ENCODE measurements at regions not wholly inside any gene's neighbourhood (a gene's known extent, or its start where the extent isn't known, plus 50 kb on each side); places are given as distances from the start of the nearest gene placed in this dataset.

DNA sequence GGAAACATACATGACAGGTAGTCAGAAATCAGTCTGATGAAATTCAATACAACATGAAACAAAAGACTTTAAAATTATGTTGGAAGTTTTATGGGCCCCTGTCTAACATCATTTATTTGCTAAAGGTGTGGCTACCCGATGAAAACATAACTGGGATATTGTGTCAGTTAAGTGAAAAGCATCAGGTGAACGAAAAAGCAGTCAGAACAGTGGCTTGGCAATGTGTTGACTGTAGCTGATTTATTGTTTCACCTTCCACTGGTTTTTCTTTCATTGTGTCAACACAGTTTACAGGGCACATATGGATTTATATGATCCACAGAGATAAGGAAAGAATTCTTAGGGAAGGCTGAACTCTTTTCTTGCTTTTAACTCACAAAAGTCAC, 429.6 kb upstream of the ZNF608 start:
- DNase-seq (ENCODE audit: low spot score), result peak; percentile 13

DNA sequence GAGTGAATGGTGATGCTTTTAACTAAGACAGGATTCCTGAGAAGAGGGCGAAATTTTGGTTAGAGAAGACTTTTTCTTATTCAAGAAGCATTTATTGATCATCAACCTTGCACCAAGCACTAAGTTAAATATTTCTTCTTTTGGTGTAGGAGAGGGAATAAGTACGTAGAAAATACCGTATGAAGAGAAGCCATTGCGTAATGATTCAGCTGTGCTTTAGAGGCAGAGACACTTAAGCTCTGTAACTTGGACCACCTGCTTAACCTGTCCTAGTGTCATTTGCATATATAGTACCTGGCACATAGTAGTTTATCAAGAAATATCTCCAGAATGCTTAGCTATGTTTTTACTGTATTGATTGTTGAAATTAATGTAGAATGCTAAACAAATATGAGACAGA, 430.9 kb upstream of the ZNF608 start:
- no peak for DNase-seq (ENCODE audit: low spot score)

DNA sequence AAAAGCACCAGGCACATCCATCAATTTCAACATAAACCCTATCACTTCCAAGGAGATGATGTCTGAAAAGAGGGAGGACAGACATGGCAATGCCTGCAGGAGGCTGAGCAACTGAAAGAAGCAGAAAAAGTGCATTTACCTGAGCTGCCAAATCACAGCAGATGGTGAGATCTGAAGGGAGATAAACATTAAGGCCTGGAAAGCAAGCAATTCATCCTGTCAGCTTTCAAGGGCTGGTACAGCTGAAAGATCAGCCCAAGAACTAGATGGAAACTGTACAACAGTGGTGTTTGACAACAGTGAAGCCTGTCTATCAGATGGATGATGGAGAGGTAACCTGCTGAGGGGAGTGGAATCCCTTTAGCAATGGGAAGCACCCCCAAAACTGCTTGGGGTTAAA, 433.2 kb upstream of the ZNF608 start:
- DNase-seq (ENCODE audit: low spot score), result no peak

DNA sequence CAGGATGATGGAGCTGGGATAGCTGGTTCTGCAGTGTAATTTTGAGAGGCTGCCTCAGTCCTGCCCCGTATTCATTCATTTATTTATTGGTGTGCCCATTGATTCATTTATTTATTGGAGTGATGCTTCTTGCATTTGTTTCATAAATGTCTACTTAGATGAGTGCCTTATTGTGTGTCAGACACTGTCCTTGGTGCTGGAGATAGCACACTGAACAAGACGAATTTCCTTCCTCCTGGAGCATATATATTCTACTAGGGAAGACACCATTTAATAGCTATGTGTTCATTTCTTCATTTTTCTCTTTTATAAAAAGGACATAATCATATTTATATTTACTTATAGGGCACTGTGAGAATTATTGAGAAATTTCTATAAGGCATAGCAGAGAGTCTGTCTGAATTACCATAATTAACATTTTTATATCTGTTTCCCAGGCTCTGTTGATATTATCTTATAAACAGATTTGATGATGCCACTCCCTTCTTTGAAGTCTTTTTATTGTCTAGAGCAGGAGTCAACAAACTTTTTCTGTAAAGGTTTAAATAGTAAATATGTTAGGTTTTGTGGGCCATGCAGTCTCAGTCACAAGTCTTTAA, 433.9 kb upstream of the ZNF608 start:
- DNase-seq (ENCODE audit: low spot score), result no peak

DNA sequence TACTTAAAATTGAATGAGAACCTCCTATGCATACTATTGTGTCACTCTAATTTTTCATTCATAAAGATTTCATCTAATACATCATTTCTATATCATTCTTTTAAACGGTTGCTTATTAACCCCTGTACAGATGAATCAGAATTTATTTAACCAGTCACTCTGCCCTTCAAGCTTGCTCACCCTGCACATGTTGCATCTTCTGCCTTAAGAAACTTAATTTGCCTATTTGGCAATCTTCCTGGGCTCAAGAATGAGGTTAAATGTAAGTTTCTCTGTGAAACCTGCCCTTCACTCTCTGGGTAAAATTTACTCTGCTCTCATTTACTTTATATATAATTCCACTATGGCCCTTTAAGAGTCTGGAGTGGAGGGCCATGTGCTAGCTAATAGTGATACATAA, 434.7 kb upstream of the ZNF608 start:
- DNase-seq (ENCODE audit: low spot score), result no peak

DNA sequence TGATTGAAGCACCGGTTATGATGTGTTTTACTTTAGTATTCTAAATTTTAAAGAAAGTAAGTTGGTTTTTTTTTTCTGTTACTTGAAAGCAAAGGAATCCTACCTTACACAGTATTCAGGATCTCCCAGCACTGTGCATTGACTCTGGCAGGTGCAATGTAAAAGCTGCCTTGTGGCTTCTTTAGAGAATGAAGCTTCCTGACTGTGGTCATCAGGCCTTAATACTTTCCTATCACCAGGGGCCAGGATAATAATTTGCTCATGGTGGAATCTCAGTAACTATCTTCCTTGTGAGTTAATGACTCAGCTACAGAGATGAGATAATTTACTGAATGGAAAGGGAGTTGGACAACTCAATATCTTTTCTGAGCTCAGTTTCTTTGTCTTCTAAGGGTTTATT, 435.5 kb upstream of the ZNF608 start:
- DNase-seq (ENCODE audit: low spot score), result no peak

DNA sequence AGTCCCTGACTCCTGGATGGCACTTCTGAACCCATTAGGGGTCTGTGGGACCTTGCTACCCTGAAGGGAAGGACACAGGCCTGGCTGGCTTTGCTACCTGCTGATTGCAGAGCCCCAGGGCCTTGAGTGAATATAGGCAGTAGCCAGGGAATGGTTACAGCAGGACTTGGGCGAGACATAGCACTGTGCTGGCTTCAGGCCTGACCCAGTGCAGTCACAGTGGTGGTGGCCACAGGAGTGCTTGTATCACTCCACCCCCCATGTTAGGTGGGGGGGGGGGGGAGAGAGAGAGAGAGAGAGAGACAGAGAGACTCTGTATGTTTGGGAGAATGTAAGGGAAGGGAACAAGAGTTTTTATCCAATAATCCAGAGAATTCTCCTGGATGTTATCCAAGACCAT, 439.3 kb upstream of the ZNF608 start:
- DNase-seq (ENCODE audit: low spot score), result no peak

DNA sequence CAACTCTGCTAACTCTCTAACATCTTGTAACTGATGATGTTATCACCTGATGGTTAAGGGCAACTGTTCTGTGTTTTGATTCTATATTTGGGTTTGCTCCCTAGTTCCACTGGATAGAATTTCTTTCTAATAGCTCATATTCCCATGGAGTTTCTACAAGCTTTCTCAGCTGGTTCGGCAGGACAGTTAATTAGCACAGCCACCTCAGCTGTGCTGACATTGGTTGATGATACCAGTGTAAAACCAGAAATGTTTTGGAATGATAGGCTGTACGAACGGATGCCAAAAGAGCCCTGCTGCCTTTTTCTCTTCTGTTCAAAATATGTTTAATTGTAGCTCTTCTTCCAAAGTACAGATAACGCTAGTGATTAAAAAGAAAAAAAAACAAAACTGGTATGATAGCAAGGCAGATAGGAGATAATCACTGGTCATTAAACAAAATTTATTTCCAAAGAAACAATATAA, 440.5 kb upstream of the ZNF608 start:
- DNase-seq (ENCODE audit: low spot score), result no peak

DNA sequence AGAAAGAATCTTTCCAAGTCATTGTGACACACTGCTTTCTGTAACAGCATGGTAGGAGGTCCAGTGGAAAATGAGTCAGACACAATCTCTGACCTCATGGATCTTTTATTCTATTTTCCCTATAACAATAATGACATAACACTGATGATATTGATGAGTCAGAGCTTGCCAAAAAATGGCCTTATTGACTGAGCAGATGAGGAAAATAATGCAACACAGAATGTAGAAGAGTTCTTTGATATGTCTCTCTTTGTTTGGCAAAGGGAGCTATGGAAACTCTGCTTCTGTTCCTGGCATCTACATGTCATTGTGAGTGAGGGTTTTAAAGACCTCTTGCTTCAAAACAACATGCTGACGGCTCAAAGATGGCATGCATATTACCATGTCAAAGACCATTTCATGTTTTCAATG, 443.1 kb upstream of the ZNF608 start:
- no peak for DNase-seq (ENCODE audit: low spot score)

DNA sequence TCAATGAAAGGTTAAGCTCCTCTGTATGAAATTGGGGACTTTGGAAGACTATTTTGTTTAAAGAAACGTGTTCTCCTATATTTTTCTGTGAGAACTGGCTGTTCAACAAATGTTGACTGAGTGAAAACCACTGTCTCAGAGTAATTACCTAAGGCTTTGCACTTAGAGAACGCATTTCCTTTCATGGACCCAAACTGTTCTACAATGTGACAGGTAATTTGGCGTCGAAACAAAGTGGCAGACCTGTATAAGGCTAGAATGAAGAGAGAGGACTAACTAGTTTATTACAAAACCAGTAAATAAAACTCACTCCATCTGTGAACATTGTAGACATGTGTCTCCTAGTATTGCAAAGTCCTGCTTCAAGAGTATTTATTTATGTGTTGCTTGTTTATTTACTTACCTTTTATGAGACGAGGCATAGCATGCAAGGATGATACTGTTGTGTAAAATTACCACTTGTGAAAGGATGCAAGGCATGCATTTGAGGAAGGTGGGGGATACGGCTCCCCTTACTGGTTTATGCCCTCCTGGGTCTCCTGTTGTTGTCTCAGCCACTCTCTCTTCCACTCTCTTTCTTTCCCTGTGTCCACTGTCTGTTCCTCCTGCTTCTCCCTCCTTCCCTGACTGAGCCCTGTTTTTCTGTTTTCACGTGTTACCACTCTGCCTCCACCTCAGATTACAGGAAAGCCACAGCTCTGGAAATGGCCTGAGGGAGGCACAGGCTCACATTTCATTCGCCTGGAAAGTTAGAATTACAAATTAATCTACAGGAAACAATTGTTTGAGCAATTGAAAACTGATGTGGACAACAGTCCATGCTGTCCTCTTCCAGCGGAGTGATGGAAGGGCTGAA, 444.0 kb upstream of the ZNF608 start:
- no peak for DNase-seq (ENCODE audit: low spot score)

DNA sequence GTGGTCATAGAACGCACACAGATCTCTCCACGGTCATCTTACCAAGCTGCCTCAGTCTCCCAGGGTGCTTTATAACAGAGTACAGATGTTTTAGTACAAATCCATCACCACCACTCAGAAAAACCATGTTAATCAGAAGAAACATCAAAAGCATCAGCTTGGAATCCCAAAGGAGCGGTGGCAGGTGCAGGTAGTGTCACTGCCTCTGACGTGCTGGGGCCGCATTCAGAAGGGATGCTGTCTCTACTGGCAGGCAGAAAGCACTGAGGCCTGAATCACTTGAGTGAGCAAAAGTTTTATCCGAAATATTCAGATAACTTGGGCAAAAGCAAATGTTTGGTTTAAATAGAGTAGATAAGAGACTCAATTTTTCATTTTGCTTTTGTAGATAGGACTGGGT, 448.4 kb upstream of the ZNF608 start:
- no peak for DNase-seq (ENCODE audit: low spot score)

DNA sequence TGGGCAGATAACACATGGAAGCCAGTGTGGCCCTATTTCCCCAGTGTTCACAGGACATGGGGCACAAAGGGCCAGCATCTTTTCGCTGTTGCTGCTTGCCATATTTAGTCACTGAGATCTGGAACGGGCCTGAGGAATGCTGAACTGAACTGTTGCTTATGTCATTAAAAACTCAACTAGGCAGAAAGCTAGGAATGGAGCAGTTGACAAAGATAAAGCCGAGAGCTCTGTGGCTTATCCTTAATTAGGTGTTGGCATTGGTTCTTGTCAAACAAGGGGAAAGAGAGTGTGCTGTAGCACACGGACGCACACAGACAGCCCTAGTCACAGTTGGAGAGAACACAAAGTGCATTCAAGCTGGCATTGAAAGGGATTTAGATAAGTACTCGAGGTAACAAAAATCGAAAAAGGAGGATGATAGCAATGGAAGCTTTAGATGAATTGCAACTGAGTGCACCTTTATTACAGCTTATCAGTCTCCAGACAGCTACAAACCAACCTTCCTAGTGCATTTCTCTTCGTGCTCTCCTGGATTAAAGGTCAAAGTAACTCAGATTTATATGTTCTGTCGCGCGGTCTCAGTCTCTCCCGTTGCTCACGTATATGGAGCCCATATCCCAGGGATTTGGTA, 450.2 kb upstream of the ZNF608 start:
- no peak for DNase-seq (ENCODE audit: low spot score)

DNA sequence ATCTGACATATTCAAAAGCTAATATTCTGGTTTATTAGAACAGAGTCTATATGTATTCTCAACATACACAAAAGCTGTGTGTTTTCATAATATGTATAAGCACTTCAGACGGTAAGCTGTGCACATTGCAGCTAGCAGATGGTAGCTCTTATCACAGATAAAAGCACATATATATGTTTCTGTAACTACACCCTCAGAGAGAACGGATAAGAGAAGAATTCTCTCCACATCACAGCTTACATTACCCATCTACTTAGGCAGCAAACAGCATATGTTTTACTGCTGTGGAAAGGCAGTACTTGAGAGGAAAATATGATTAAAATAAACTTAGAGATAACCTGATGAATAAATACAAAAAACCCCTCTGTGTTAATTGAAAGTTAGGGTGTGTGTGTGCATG, 450.9 kb upstream of the ZNF608 start:
- DNase-seq (ENCODE audit: low spot score), result no peak

DNA sequence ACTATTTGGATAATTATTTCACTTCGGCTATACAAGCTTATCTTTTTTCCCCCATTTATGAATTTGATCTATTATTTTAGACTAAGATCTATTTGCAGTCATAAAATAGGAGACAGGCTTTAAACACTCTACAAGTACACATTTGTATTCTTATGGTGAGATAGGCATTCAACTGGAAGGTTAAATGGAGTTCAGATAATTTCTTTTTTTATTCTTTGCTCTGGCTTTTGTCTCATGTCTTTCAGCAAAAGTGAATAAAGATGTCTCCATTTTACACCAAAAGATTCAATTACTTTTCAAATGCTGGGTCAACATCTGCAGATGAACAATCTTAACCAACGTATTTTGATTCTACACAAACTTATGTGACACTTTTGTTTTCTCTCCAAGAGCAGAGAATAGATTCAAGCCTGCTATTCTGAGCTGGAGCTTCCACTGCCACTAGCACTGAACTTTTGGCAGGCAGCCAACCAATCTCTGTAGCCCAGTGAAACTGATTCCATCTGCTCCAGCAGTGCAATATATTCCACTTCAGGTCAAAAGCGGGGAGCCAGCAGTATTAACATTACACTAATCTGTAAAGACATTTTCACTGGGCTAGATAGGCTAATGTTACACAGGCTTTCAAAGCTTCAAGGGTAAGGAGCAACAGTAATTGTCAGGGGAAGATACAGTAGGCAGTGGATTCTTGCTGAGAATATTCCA, 452.0 kb upstream of the ZNF608 start:
- no peak for DNase-seq (ENCODE audit: low spot score)

DNA sequence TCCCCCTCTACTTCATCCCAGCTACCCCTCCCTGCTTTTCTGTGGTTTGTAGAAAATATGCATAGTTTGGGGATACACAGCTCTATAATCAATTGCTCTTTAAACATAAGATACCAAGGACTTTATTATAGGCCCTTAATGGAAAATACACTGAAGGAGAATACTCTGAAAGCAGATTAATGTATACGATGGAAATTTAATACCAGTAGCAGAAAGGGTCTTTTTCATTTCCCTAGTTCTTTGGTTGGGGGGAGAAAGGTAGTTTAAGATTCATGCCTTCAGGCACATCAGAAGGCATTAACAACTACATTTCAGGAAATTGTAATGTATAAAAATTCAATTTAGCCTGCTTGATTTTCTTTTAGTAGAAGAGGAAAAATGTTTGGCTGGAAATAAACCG, 452.9 kb upstream of the ZNF608 start:
- DNase-seq (ENCODE audit: low spot score), result no peak

DNA sequence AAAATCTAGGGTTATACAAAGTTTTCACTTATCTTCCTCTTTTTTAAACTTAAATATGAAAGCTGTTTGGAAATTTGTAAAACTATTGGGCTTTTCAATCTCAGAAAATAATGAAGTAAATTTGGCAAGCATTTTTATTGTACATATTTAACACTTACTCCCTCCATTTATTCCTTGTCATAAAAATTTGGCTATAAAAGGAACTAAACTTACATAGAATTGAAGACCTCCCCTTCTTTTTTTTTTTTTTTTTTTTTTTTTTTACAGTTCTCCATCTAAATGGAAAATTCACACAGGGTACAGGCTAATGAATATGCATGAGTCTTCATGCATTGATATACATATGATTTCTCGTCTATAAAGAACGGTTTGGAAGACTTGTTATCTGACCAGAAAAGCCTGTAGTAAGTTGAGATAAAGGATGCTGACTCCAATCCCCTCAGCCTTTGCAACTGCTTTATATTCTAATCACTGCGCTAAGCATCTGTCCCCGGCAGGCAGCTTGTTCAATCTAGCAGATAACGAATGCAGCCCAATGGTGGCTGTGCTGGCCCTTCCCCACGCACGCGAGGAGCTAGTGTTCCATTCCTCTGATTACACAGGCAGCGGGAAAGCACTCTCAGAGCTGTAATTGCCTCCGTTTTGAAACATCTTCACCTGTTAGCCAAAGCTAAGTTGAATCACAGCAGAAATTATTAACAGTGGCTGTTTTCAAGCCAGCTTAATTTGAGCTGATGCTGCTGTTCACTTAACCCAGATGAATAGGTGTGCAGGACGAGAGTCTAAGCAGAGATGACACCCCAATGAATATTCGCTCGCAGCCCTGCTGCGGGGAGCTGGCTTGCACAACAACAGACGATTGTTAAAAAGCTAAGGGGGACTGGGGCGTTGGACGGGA, 453.8 kb upstream of the ZNF608 start:
- DNase-seq (ENCODE audit: low spot score), result no peak

DNA sequence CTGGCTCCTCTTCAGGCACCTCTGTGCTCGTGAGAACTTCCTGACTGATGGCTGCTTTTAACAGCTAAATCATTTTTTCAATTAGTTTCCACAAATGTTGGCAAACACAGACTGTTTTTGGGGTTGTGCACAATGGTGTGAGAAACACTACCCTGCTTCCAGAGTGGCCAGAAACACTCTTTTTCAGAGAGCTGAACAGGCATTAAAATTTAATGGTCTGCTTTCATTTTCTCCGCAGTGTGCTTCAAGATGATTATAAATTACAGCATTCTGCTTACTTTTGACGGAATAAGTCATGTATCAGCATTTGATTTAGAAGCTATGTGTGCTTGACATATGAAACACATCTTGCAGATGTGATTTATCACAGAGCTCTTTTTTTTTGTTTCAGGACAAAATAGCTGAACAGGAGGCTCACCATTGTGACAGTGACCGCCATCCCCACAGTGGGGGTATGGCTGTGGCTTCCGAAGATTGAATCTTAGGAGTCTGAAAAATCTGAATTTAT, 454.5 kb upstream of the ZNF608 start:
- DNase-seq (ENCODE audit: low spot score), result no peak

DNA sequence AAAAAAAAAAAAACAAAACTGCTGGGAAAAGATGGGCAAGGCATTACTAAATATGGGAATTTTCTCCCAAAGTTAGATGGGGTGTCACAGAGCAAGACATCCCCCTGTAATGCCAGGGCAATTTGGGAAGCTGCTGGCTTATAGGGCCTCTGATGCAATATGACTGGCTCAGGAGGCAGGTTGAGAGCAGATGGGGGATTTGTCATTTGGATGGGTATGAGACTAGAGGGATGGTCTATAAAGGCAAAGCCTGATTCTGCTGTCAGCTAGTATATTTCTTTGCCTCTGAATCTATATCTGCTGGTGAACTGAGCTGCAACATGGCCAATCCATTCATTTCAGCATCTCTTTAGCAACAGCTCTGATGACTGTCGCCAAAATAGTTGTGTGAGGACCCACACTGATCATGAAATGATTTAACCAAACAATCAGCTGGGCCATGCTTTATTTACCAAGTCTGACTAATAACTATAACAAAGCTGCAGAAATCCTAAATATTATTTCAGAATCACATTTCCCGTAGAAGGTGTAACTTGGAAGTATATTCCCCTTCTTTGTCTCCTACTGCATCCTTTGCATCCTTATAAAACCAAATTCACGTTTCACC, 455.1 kb upstream of the ZNF608 start:
- DNase-seq (ENCODE audit: low spot score), result no peak

DNA sequence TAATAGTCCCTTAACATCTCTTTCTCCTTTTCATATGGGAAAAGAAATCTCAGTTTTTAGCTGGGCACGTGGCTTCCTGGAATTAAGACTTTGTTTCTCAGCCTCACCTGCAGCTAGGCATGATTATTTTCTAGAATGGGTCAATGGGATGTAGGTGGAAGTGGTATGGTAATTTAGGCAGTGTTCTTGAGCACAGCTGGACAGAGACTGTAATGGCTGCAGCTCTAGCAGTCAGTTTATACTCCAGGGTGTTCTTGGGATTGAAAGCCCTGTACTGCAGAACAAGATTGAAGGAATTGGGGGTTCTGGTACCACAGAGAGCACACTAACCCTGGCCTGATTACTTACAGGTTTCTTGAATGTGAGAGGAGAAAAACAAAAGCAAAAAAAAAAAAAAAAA, 455.9 kb upstream of the ZNF608 start:
- DNase-seq (ENCODE audit: low spot score), result no peak

DNA sequence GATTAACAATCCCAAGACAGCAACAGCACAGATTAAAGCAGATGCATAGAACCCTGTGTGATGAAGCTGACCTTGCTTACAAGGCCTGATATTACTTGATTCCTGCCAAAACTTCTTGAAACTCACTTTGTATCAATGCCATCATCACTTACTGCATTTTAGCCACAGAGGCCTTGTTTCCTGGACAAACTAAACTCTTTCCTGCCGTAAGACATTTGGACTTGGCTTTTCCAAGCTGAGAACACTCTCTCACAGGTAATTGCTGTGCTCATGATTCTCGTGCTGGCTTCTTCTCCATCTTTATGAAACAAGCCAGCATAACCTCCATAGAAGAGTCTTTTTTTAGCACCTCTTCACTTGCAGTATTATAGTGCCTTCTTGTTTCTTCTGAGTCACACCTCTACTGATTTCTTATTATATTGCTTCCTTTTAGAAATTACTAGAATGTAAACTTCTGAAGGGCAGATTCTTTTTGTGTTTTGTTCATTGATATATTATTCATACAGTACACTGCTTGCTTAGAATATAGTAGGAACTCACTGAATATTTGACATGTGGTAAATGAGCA, 456.5 kb upstream of the ZNF608 start:
- DNase-seq (ENCODE audit: low spot score), result no peak

DNA sequence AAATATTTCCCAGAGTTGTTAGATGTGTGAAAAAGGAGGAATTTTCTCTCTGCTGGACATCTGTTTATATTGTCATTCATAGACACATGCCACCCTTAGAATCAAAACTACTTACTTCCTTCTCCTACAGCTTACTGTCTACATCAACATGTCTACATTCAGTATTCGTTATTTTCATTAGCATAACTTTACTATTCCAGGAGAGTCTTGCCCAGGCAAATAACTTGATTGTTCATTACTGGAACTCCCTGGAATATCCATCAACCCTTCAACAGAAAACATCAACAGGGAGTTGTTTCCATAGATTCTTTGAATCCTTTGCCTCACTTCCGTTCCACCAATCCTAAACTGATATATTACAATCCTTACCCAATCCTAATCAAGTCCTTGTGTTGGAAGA, 457.5 kb upstream of the ZNF608 start:
- no peak for DNase-seq (ENCODE audit: low spot score)
